Activated CD8-positive, alpha-beta memory T cell treated with anti-CD3 and anti-CD28 coated beads, Interleukin-2, amount 10 ng/mL, durations not matched to agents 7 days and 5 days (primary cell): ENCODE measurements at regions not wholly inside any gene's neighbourhood (a gene's known extent, or its start where the extent isn't known, plus 50 kb on each side); places are given as distances from the start of the nearest gene placed in this dataset.
"Not testable (repeated sequence)": the region's sequence is repeated elsewhere in the genome, so short reads cannot be mapped to it uniquely, and the experiment has no call there.

ENCODE experiments used
- ATAC-seq: fragments of 150-1000 bp; cut with Tn5 transposase; one replicate; pipeline ENCODE4 v1.10.0; 2021; ENCODE audit warnings: moderate library complexity
- CTCF ChIA-PET: fragments of 350-600 bp; sonication (Branson Sonifier 250); formaldehyde crosslinking; loops from one replicate; lab custom pipeline; 2021; ENCODE audit warnings: antibody characterized with exemption; lab: Charles Lee
- DNase-seq: peaks from one replicate; pipeline ENCODE4 v3.0.0-alpha.2; 2020
- H3K27ac Mint-ChIP-seq: one replicate; pipeline ENCODE4 v1.8.0; 2021; ENCODE audit warnings: mild to moderate bottlenecking, mixed read lengths
- H3K27me3 Mint-ChIP-seq: one replicate; pipeline ENCODE4 v1.8.0; 2021; ENCODE audit warnings: mixed read lengths
- H3K36me3 Mint-ChIP-seq: one replicate; pipeline ENCODE4 v1.8.0; 2021; ENCODE audit warnings: mild to moderate bottlenecking, mixed read lengths
- H3K4me1 Mint-ChIP-seq: one replicate; pipeline ENCODE4 v1.8.0; 2021; ENCODE audit warnings: mixed read lengths
- H3K4me3 Mint-ChIP-seq: one replicate; pipeline ENCODE4 v1.8.0; 2021; ENCODE audit warnings: mild to moderate bottlenecking, moderate library complexity, mixed read lengths
- H3K9me3 Mint-ChIP-seq: one replicate; pipeline ENCODE4 v1.8.0; 2022; ENCODE audit warnings: low read depth, mixed read lengths

DNA sequence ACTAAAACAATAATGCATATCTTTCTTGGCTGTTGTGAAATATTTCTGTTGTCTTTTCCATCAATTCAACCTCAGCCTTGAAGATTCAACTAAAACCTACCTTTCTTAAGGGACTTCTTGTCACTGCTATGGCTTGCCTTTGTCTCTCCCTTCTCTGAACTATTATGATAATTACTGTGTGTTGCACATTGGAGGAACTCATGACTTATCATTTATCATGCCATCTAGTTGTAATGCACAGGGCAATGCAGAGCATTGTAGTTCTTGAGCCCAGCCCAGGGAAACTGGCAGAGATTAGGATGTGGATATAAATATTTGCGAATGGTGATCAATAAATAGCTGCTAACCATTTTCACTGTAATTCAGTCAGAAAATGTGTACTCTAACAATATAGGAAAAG lies 427.1 kb upstream of the FRG2C start:
- no peaks in the 10 kb centered on the region for H3K27me3 Mint-ChIP-seq
- H3K9me3 Mint-ChIP-seq, result no peaks in the 10 kb centered on the region
- H3K36me3 Mint-ChIP-seq, result no peaks in the 10 kb centered on the region
- CTCF ChIA-PET, result no interaction called here
- no peak overlapping the region for H3K27ac Mint-ChIP-seq
- no peak overlapping the region for H3K4me3 Mint-ChIP-seq
- no peaks in the 10 kb centered on the region for H3K4me1 Mint-ChIP-seq
- no peak for DNase-seq
- ATAC-seq, result no peak

GRCh38 chr3:75237477-75237876 lies 426.7 kb upstream of the FRG2C start:
- CTCF ChIA-PET, result no interaction called here
- H3K36me3 Mint-ChIP-seq, result no peaks in the 10 kb centered on the region
- no peaks in the 10 kb centered on the region for H3K9me3 Mint-ChIP-seq
- no peaks in the 10 kb centered on the region for H3K4me1 Mint-ChIP-seq
- no peak overlapping the region for H3K4me3 Mint-ChIP-seq
- ATAC-seq (no peak), DNase-seq (no peak)
- no peak overlapping the region for H3K27ac Mint-ChIP-seq
- no peaks in the 10 kb centered on the region for H3K27me3 Mint-ChIP-seq

- CTCF ChIA-PET, ATAC-seq, H3K27me3 Mint-ChIP-seq, H3K9me3 Mint-ChIP-seq, H3K27ac Mint-ChIP-seq, DNase-seq, H3K4me3 Mint-ChIP-seq, H3K4me1 Mint-ChIP-seq, H3K36me3 Mint-ChIP-seq: not testable (repeated sequence)
These were observed 422.7 kb upstream of the FRG2C start for GRCh38 chr3:75241226-75241962.

DNA sequence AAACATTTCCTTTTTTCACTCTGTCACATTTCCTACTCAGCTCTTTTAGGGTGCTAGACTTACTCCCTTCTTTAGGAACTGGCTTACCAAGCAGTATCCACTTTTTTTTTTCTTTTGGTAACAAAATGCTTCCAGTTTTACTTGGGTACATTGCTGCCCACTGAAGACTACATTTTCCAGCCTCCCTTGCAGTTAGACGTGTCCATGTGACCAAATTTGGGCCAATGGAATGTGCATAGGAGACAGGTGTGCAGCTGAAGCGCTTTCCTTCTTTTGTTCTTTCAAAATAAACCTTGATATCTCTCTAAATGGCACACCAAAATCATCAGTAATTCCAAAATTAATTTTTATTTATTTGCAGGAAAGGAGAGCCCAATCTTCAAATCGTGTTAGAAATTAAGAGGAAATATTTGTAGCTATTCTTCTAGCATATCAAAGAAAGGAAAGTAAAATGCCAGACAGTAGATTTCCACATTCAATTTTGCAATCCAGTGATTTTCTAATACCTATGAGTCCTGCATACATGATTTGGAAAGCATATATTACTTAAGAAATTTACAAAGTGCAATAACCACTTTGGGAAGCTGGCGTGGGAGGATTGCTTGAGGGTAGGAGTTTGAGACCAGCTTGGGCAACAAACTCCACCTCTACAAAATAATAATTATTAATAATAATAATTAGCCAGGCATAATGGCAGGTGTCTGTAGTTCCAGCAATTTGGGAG lies 422.0 kb upstream of the FRG2C start:
- ATAC-seq, result no peak
- no peak overlapping the region for H3K27ac Mint-ChIP-seq
- no peaks in the 10 kb centered on the region for H3K27me3 Mint-ChIP-seq
- H3K4me1 Mint-ChIP-seq, result no peaks in the 10 kb centered on the region
- no peaks in the 10 kb centered on the region for H3K9me3 Mint-ChIP-seq
- no peak overlapping the region for H3K4me3 Mint-ChIP-seq
- no peak for DNase-seq
- no peaks in the 10 kb centered on the region for H3K36me3 Mint-ChIP-seq
- CTCF ChIA-PET, result no interaction called here

- no peaks in the 10 kb centered on the region for H3K36me3 Mint-ChIP-seq
- H3K9me3 Mint-ChIP-seq, result no peaks in the 10 kb centered on the region
- CTCF ChIA-PET, result no interaction called here
- no peak overlapping the region for H3K27ac Mint-ChIP-seq
- no peak overlapping the region for H3K4me3 Mint-ChIP-seq
- no peak for ATAC-seq
- H3K27me3 Mint-ChIP-seq, result no peaks in the 10 kb centered on the region
- H3K4me1 Mint-ChIP-seq, result no peaks in the 10 kb centered on the region
- no peak for DNase-seq
These were observed 415.2 kb upstream of the FRG2C start for GRCh38 chr3:75248974-75249373.

GRCh38 chr3:75254685-75255084 lies 409.4 kb upstream of the FRG2C start:
- no peak overlapping the region for H3K27ac Mint-ChIP-seq
- H3K4me3 Mint-ChIP-seq, result no peak overlapping the region
- CTCF ChIA-PET, result no interaction called here

GRCh38 chr3:75258825-75259683 lies 405.1 kb upstream of the FRG2C start:
- not testable (repeated sequence) for H3K9me3 Mint-ChIP-seq, H3K4me3 Mint-ChIP-seq, DNase-seq, ATAC-seq, H3K36me3 Mint-ChIP-seq, H3K27ac Mint-ChIP-seq, H3K4me1 Mint-ChIP-seq, H3K27me3 Mint-ChIP-seq
- CTCF ChIA-PET, result interaction anchor here (1.2 kb wide), 1 partner anchor 8 kb away, joined by 3 read pairs; no protein-coding TSS in a partner anchor

More at GRCh38 chr3:75254685-75255084, 409.4 kb upstream of the FRG2C start:
- Mint-ChIP-seq H3K9me3 (no peaks in the 10 kb centered on the region), H3K4me1 (no peaks in the 10 kb centered on the region), H3K27me3 (no peaks in the 10 kb centered on the region), H3K36me3 (no peaks in the 10 kb centered on the region)
- no peak for DNase-seq
- no peak for ATAC-seq

DNA sequence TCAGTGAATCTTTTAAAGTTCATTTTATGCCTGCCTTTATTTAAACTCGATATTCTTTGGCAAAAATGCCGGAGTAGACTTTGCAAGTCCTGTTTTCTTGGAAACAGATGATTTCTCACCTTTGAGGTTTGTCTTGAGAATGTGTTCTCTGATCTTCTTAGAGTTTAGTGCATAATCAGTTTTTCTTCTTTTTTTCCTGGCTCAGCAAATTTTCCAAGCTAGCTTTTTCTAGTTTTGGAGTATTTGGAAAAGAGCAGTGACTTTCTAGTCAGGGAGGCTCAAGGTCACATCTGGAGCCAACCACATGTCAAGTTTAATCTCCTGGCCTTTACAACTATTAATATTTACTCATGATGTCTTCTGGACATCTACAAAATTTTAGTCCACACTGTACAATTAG lies 403.2 kb upstream of the FRG2C start:
- H3K4me3 Mint-ChIP-seq, ATAC-seq, H3K36me3 Mint-ChIP-seq, H3K9me3 Mint-ChIP-seq, H3K4me1 Mint-ChIP-seq, DNase-seq, H3K27me3 Mint-ChIP-seq, H3K27ac Mint-ChIP-seq, CTCF ChIA-PET: not testable (repeated sequence)

DNA sequence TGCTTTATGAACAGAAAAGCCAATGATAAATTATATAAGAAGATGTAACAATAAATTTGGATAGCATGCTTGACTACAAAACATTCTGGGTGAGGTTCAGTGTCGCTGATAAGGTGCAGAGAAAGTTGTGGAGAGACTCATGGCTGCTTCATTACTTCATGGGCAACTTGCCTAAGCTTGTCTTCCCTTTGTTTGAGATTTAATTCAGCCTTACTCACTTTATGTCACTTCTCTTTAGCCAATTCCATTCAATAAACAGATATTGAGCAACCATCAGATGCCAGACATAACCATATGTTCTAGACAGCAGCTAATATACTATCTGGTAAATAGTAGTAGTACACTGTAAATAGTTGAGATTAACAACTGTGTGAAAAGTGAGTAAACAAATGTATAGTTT lies 401.5 kb upstream of the FRG2C start:
- Mint-ChIP-seq H3K4me3 (no peak overlapping the region), H3K36me3 (no peaks in the 10 kb centered on the region), H3K27ac (no peak overlapping the region), H3K4me1 (no peaks in the 10 kb centered on the region), H3K27me3 (no peaks in the 10 kb centered on the region), H3K9me3 (no peaks in the 10 kb centered on the region)
- no peak for DNase-seq
- no peak for ATAC-seq
- CTCF ChIA-PET, result no interaction called here

DNA sequence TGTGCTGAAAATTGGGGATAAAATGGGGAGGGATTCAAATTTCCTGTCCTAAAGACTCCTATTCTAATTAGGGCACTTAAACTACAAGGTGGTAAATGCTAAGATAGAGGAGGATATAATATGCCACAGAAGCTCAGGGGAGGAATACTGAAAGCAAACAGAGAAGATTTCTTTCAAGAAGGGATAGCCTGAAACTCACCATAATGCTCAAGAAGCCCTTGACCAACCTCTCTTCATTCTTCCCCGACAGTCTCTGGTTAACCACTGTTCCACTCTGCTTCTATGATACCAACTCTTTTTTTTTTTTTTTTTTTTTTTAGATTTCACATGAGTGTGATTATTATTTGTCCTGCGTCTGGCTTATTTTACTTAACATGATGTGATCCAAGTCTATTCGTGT lies 398.2 kb upstream of the FRG2C start:
- no peak overlapping the region for H3K4me3 Mint-ChIP-seq
- no peak for ATAC-seq
- CTCF ChIA-PET, result no interaction called here
- H3K4me1 Mint-ChIP-seq, result no peaks in the 10 kb centered on the region
- H3K27ac Mint-ChIP-seq, result no peak overlapping the region
- no peaks in the 10 kb centered on the region for H3K36me3 Mint-ChIP-seq
- H3K9me3 Mint-ChIP-seq, result no peaks in the 10 kb centered on the region
- DNase-seq, result no peak
- H3K27me3 Mint-ChIP-seq, result no peaks in the 10 kb centered on the region

- DNase-seq, H3K4me1 Mint-ChIP-seq, H3K36me3 Mint-ChIP-seq, CTCF ChIA-PET, H3K9me3 Mint-ChIP-seq, ATAC-seq, H3K27me3 Mint-ChIP-seq, H3K4me3 Mint-ChIP-seq, H3K27ac Mint-ChIP-seq: not testable (repeated sequence)
These were observed 395.6 kb upstream of the FRG2C start for GRCh38 chr3:75268576-75268975.

GRCh38 chr3:75272237-75272636 lies 391.9 kb upstream of the FRG2C start:
- H3K4me1 Mint-ChIP-seq, H3K4me3 Mint-ChIP-seq, H3K9me3 Mint-ChIP-seq, DNase-seq, H3K27ac Mint-ChIP-seq, ATAC-seq, H3K27me3 Mint-ChIP-seq, H3K36me3 Mint-ChIP-seq, CTCF ChIA-PET: not testable (repeated sequence)

DNA sequence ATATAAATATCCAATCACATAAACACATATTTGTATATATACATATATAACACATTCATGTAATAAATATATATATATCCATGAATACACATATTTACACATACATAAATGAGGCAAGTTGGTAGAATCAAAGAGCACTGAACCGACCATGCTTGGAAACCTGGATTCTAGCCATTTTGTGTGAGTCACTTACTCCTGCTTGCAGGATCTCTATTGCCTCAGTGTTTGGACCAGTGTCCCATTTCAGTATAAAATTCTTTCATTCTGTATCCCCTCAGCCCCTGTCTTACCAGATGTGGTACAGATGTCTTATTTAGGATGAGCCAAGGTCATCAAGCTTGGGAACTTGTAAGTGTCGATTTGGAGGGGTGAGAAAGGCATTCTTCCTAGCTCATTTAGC lies 391.4 kb upstream of the FRG2C start:
- no peaks in the 10 kb centered on the region for H3K36me3 Mint-ChIP-seq
- no peaks in the 10 kb centered on the region for H3K9me3 Mint-ChIP-seq
- no peak overlapping the region for H3K27ac Mint-ChIP-seq
- CTCF ChIA-PET, result no interaction called here
- ATAC-seq, result no peak
- DNase-seq, result no peak
- no peaks in the 10 kb centered on the region for H3K4me1 Mint-ChIP-seq
- no peak overlapping the region for H3K4me3 Mint-ChIP-seq
- no peaks in the 10 kb centered on the region for H3K27me3 Mint-ChIP-seq
